GM18951 (cell line): ENCODE measurements at regions not wholly inside any gene's neighbourhood (a gene's known extent, or its start where the extent isn't known, plus 50 kb on each side); places are given as distances from the start of the nearest gene placed in this dataset.
"Not testable (repeated sequence)": the region's sequence is repeated elsewhere in the genome, so short reads cannot be mapped to it uniquely, and the experiment has no call there.

ENCODE experiments used
- POLR2A ChIP-seq: IDR thresholded peaks from 4 replicates; pipeline ENCODE4 v1.6.1; 2011; ENCODE audit warnings: mild to moderate bottlenecking; ENCODE audit not compliant: insufficient read length, insufficient read depth; ENCODE audit errors: extremely low read depth
- in situ Hi-C: fragments of 300-500 bp; cut with MboI; formaldehyde crosslinking; loops from one replicate; pipeline ENCODE4 v1.12.0; 2022; ENCODE audit warnings: low sequenced_read_pairs, mixed read lengths, inconsistent platforms; ENCODE audit not compliant: unreplicated experiment

GRCh38 chr6:81376745-81377144 lies 375.7 kb downstream of the TENT5A start:
- no peak for TF ChIP-seq POLR2A
- in situ Hi-C loops: no loop called here

GRCh38 chr6:81373414-81373813 lies 379.1 kb downstream of the TENT5A start:
- no peak for TF ChIP-seq POLR2A
- in situ Hi-C loops: no loop called here

- TF ChIP-seq POLR2A: no peak
- in situ Hi-C loops: no loop called here
Observed at GRCh38 chr6:81371930-81372329, 380.6 kb downstream of the TENT5A start.

DNA sequence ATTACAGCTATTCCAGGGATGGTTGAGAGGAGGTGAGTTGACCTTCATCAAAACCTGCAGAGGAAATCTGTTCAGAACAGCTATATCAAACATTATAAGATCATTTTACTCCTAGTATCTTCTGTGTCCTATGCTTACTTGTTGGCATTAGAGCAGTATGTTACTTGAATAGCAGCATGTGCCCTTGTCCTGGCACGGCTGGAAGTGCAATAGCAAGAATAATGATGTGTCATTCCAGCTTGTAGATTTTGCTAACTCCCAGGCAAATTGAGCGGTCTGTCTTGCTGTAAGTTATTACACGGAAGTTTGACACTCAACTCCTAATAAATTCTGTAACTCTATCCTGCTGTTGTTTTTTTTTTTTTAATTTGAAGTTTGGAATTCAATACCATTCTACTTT lies 385.5 kb downstream of the TENT5A start:
- no peak for TF ChIP-seq POLR2A
- in situ Hi-C loops: no loop called here

DNA sequence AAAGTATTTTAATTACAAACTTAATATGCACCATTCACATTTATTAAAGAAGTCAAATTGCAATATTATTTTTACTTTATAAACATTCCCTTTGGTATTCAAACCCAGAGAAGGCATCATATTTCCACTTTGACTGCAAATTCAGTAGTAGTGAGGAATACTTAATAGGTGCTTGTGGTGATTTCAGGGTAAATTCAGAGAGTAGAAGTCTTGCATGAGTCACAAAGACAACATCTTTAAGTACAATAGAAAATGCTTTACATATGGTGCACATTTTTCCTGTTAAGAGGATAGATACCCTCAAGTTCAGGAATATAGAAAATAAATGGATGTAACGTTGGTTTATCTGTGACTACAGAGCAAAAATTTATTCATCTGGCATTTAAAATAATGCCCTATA lies 390.2 kb downstream of the TENT5A start:
- in situ Hi-C loops: no loop called here
- no peak for TF ChIP-seq POLR2A

GRCh38 chr6:81353262-81353661 lies 399.2 kb downstream of the TENT5A start:
- in situ Hi-C loops: no loop called here

DNA sequence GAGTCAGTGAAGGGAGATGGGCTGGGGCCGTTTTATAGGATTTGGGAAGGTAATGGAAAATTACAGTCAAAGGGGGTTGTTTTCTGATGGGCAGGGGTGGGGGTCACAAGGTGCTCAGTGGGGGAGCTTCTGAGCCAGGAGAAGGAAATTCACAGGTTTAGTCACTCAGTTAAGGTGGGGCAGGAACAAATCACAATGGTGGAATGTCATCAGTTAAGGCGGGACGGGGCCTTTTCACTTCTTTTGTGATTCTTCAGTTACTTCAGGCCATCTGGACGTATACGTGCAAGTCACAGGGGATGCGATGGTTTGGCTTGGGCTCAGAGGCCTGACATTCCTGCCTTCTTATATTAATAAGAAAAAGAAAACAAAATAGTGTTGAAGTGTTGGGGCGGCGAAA lies 408.5 kb downstream of the TENT5A start:
- in situ Hi-C loops: not testable (repeated sequence)

More at GRCh38 chr6:81353262-81353661, 399.2 kb downstream of the TENT5A start:
- no peak for TF ChIP-seq POLR2A

- no peak for TF ChIP-seq POLR2A
Observed at GRCh38 chr6:81340946-81341345, 411.5 kb downstream of the TENT5A start.

DNA sequence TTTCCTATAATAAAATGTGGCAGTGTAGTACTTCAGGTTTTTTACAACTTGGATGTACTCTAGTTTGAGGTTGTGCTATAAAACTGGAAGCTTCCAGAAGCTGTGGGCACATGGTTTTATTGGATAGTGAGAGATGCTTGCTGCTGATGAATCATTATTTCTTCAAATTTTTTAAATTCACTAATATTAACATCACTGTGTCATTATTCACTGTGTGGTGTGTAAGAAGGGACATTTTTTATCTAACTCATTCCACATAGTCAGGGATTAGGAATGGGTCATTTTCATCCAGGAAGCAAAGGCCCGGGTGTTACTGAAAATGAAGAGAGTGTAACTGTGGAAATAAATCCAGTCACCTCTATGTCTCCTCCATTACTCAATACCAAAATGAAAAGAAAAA lies 421.0 kb downstream of the TENT5A start:
- in situ Hi-C loops: no loop called here
- TF ChIP-seq POLR2A: no peak

More at GRCh38 chr6:81340946-81341345, 411.5 kb downstream of the TENT5A start:
- in situ Hi-C loops: no loop called here

DNA sequence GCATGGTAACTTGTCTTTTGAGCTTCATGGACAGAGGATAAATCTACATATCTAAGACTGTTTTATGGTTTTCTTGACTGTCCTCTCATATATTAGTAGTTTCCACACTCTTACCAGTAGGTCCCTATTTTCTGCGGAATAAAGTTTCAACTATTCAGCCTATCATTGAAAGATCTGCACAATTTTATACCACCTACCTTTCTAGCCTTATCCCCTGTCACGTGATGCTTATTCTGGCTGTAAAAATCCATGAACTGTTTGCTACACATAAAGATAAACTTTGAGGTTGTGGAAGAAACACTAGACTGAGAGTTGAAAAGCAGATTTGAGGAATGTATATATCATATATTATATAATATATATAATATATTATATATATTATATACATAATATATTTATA lies 423.8 kb downstream of the TENT5A start:
- in situ Hi-C loops: no loop called here
- TF ChIP-seq POLR2A: no peak

DNA sequence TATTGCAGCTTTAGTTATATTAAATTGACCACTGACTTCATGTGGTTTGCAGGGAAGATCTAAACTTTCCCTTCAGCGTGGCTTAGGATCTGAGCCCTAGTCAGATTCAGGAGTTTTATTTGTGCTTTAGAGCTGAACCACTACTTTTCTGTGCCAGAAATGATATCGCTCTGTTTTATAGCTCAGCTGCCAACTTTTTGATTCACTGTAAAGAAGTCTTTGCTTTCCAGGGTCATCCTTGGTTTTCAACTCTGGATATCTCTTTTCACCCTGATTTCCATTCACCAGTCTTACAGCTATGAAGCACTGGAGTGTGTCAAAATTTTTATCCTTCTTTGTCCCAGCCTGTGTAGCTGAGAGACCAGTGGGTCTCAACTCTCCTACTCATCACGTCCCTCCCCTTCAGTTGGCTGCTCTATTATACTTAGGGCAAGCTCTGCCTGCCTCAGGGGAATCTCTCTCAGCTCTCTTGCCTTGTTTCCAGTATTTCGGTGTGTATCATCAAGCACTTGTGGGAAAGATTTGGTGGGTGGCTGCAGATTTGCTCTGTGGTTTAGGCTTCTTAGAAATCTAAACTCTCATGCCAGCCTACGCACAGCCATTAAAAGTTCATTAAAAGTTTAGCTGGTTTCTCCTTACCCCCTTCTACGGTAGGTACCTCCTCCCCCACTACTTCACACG lies 425.5 kb downstream of the TENT5A start:
- no peak for TF ChIP-seq POLR2A
- in situ Hi-C loops: no loop called here

GRCh38 chr6:81309811-81310210 lies 442.7 kb downstream of the TENT5A start:
- in situ Hi-C loops: no loop called here
- no peak for TF ChIP-seq POLR2A

- TF ChIP-seq POLR2A: no peak
- in situ Hi-C loops: no loop called here
Observed at GRCh38 chr6:81308577-81309279, 443.8 kb downstream of the TENT5A start.

DNA sequence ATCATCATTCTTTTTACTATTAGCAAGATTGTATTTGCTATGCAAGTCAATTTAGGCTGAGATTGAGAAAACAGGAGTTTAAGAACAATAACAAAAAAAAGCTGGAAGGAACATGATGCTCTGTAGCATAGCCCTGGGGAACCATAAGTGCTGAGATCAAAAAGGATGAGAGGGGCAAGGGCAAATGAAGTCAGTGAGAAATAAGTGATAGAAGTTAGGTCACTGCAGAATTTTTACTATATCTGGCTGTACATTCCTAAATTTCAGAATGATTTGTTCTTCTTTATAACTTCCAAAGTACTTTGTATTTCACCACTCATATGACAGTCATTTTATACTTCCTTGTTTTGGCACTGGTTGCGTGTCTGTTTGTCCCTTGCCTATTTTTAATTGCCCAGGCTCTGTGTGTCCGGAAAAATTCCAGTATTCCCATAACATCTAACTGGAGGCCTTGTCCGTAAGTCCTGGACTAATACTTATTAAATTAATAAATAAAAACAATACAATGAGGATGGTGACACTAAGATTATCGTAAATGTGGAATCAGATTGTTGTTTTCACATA lies 444.7 kb downstream of the TENT5A start:
- in situ Hi-C loops: no loop called here
- no peak for TF ChIP-seq POLR2A

GRCh38 chr6:81304466-81304865 lies 448.0 kb downstream of the TENT5A start:
- in situ Hi-C loops: no loop called here
- TF ChIP-seq POLR2A: no peak
